ENCODE measurements at regions not wholly inside any gene's neighbourhood (a gene's known extent, or its start where the extent isn't known, plus 50 kb on each side); places are given as distances from the start of the nearest gene placed in this dataset.

DNA sequence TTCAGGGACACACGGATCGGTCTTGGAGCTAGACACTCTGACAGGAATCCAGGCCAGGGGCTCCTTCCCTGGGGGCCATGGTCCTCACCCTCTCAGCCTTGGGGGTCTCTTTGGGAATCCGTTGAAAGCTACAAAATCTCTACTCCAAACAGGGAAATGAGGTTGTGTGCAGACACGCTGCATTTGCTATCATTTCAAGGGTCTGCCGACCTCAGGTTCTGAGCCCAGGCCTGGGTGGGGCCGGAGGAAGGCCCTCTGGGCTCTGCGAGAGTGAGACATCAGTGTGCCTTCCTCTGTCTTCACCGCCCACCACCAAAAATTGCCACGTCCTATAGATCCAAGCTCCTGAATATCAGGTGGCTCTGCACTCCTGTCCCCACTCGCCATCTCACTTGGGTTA lies 74.4 kb upstream of the FGF3 start:
- no peaks in the 10 kb centered on the region for H3K36me3 ChIP-seq (ENCODE audit: control insufficient read depth, insufficient read depth, low read length)
- H3K27me3 ChIP-seq (replicated peaks; ENCODE audit: control insufficient read depth, insufficient read depth, low read length), result peaks cover 2% of the 10 kb centered on the region; the same call in 1 of the 2 replicates
- no peak for DNase-seq (ENCODE audit: extremely low read depth, insufficient read length)
- TF ChIP-seq, protein P1, sequence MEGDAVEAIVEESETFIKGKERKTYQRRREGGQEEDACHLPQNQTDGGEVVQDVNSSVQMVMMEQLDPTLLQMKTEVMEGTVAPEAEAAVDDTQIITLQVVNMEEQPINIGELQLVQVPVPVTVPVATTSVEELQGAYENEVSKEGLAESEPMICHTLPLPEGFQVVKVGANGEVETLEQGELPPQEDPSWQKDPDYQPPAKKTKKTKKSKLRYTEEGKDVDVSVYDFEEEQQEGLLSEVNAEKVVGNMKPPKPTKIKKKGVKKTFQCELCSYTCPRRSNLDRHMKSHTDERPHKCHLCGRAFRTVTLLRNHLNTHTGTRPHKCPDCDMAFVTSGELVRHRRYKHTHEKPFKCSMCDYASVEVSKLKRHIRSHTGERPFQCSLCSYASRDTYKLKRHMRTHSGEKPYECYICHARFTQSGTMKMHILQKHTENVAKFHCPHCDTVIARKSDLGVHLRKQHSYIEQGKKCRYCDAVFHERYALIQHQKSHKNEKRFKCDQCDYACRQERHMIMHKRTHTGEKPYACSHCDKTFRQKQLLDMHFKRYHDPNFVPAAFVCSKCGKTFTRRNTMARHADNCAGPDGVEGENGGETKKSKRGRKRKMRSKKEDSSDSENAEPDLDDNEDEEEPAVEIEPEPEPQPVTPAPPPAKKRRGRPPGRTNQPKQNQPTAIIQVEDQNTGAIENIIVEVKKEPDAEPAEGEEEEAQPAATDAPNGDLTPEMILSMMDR (IDR thresholded peaks at IDR 0.05; ENCODE audit: insufficient read depth, low read length, poor library complexity, severe bottlenecking), result no peak
- no peak overlapping the region for H3K4me3 ChIP-seq (replicated peaks; ENCODE audit: low read depth, low read length)

- TF ChIP-seq, protein P1 (IDR thresholded peaks at IDR 0.05; ENCODE audit: insufficient read depth, low read length, poor library complexity, severe bottlenecking), result no peak
- Histone ChIP-seq H3K36me3 (ENCODE audit: control insufficient read depth, insufficient read depth, low read length) (no peaks in the 10 kb centered on the region), H3K27me3 (replicated peaks; ENCODE audit: control insufficient read depth, insufficient read depth, low read length) (peaks cover 2% of the 10 kb centered on the region; the same call in 1 of the 2 replicates), H3K4me3 (replicated peaks; ENCODE audit: low read depth, low read length) (no peak overlapping the region)
- no peak for DNase-seq (ENCODE audit: extremely low read depth, insufficient read length)
These were observed 75.0 kb upstream of the FGF3 start for GRCh38 chr11:69894181-69894611.

DNA sequence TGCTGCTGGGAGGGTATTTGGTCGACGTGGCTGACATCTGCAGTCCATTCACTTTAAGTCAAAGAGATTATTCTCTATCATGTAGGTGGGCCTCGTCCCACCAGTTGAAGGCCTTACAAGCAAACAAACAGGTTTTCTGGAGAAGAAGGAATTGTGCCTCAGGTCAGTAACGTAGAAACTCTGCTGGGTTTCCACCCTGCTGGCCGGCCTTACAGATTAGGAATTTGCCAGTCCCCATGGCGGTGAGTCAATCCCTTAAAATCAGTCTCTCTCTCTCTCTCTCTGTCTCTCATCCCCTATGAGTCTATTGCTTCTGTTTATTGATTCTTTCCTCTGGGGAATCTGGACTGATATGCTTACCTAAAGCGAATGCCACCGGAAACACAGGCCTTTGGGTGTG lies 75.4 kb upstream of the FGF3 start:
- Histone ChIP-seq H3K4me3 (replicated peaks; ENCODE audit: low read depth, low read length) (no peak overlapping the region), H3K36me3 (ENCODE audit: control insufficient read depth, insufficient read depth, low read length) (no peaks in the 10 kb centered on the region), H3K27me3 (replicated peaks; ENCODE audit: control insufficient read depth, insufficient read depth, low read length) (peaks cover 2% of the 10 kb centered on the region; the same call in 1 of the 2 replicates)
- TF ChIP-seq, protein P1 (IDR thresholded peaks at IDR 0.05; ENCODE audit: insufficient read depth, low read length, poor library complexity, severe bottlenecking), result no peak
- no peak for DNase-seq (ENCODE audit: extremely low read depth, insufficient read length)

DNA sequence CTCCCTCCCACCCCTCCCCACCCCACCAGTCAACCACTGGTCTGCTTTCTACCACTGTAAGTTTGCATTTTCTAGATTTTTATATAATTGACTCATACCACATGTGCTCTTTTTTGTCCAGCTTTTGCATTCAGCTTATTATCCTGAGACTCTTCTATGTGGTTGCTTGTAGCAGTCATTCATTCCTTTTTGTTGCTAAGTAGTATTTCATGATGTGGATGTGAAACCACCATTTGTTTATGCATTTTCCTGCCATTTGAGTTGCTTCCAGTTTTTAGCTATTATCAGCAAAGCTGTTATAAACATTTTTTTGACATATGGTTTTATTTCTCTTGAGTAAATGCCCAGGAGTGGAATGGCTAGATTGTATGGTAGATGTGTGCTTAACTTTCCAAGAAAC lies 77.0 kb upstream of the FGF3 start:
- Histone ChIP-seq H3K36me3 (ENCODE audit: control insufficient read depth, insufficient read depth, low read length) (no peaks in the 10 kb centered on the region), H3K27me3 (replicated peaks; ENCODE audit: control insufficient read depth, insufficient read depth, low read length) (peaks cover 2% of the 10 kb centered on the region; the same call in 1 of the 2 replicates), H3K4me3 (replicated peaks; ENCODE audit: low read depth, low read length) (no peak overlapping the region)
- TF ChIP-seq, protein P1 (IDR thresholded peaks at IDR 0.05; ENCODE audit: insufficient read depth, low read length, poor library complexity, severe bottlenecking), result no peak
- DNase-seq (ENCODE audit: extremely low read depth, insufficient read length), result no peak

DNA sequence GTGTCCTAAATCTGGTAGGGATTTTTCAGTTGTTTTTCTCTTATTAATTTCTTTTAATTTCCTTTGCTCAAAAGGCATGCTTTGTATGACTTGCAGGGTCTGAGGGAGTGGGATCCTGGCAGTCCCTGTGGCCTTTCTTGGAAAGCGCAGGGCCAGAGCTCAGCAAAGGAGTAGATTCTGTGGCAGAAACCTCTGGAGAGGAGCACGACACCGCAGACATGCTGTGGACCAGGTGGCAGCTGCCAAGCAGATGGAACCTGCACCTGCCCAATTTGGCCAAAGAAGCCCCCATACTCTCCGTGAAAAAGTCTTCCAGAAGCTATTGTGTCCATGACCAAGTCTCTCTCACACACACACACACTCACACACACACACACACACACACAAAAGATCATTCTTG lies 78.9 kb upstream of the FGF3 start:
- TF ChIP-seq, protein P1 (IDR thresholded peaks at IDR 0.05; ENCODE audit: insufficient read depth, low read length, poor library complexity, severe bottlenecking), result no peak
- no peaks in the 10 kb centered on the region for H3K36me3 ChIP-seq (ENCODE audit: control insufficient read depth, insufficient read depth, low read length)
- H3K4me3 ChIP-seq (replicated peaks; ENCODE audit: low read depth, low read length), result no peak overlapping the region
- H3K27me3 ChIP-seq (replicated peaks; ENCODE audit: control insufficient read depth, insufficient read depth, low read length), result peaks cover 2% of the 10 kb centered on the region; the same call in 1 of the 2 replicates
- DNase-seq (ENCODE audit: extremely low read depth, insufficient read length), result no peak
